ENCODE measurements at regions not wholly inside any gene's neighbourhood (a gene's known extent, or its start where the extent isn't known, plus 50 kb on each side); places are given as distances from the start of the nearest gene placed in this dataset.

GRCh38 chr16:47781673-47782072 lies 320.5 kb downstream of the PHKB start:
- TF ChIP-seq POLR2A (IDR thresholded peaks at IDR 0.05) (no peak), CTCF (IDR thresholded peaks at IDR 0.05) (no peak)
